Stomach (tissue), 8 donors: ENCODE measurements at regions not wholly inside any gene's neighbourhood (a gene's known extent, or its start where the extent isn't known, plus 50 kb on each side); places are given as distances from the start of the nearest gene placed in this dataset.

Source experiments
- DNase-seq, 2 donors: peaks; one replicate each; pipeline versions ENCODE4 v3.0.0 to v3.0.0-alpha.2; 2013 to 2019
- H3K27ac ChIP-seq, 5 donors: fragments of 200-600 bp in 4 of 5; sonication (generic) in 4 of 5; one replicate each; pipeline ENCODE4 v1.5.1; 2013 to 2019; ENCODE audit warnings: mild to moderate bottlenecking in 1 of 5, moderate library complexity in 1 of 5
- H3K27me3 ChIP-seq, 3 donors: fragments of 200-600 bp; sonication (generic); one replicate each; pipeline ENCODE4 v1.5.1; 2017 to 2019; ENCODE audit warnings: mixed run types in 1 of 3
- H3K36me3 ChIP-seq, 4 donors: fragments of 200-600 bp; sonication (generic); 1 replicate in 3 of 4; 2 replicates in 1 of 4; pipeline ENCODE4 v1.5.1; 2016 to 2019
- H3K4me1 ChIP-seq, 4 donors: fragments of 200-600 bp; sonication (generic); one replicate each; pipeline ENCODE4 v1.5.1; 2016 to 2019
- H3K4me3 ChIP-seq, 4 donors: fragments of 200-600 bp; sonication (generic) in 3 of 4; one replicate each; pipeline ENCODE4 v1.5.1; 2016 to 2019; ENCODE audit warnings: mild to moderate bottlenecking in 1 of 4
- H3K9me3 ChIP-seq, 4 donors: fragments of 200-600 bp; sonication (generic); one replicate each; pipeline ENCODE4 v1.5.1; 2016 to 2019
- CTCF ChIP-seq, 7 experiments: fragments of 450-650 bp in 4 of 7; fragments of 200-600 bp in 3 of 7; sonication (generic) in 3 of 7; IDR thresholded peaks; one replicate each; pipeline ENCODE4 v1.5.1; 2016 to 2019; ENCODE audit warnings: antibody characterized with exemption in 7 of 7, control low read depth in 2 of 7, mild to moderate bottlenecking in 1 of 7
- EP300 ChIP-seq: sonication (generic); formaldehyde crosslinking; IDR thresholded peaks from one replicate; pipeline ENCODE4 v1.6.1; 2017; ENCODE audit warnings: antibody characterized with exemption
- POLR2A ChIP-seq, 4 donors: fragments of 450-650 bp; IDR thresholded peaks; one replicate each; pipeline ENCODE4 v1.6.1; 2016; ENCODE audit warnings: antibody characterized with exemption in 4 of 4, control low read depth in 2 of 4, mild to moderate bottlenecking in 1 of 4, moderate library complexity in 1 of 4
- POLR2AphosphoS5 ChIP-seq, 3 donors: sonication (generic); formaldehyde crosslinking; IDR thresholded peaks; one replicate each; pipeline ENCODE4 v1.6.1; 2016; ENCODE audit warnings: antibody characterized with exemption in 3 of 3
- WGBS, 5 donors: extraction: QIAGEN DNeasy Blood & Tissue Kit in 3 of 5; methylation state at CpG; one replicate each; pipeline versions ENCODE4 v1.1.5 to v1.1.7; 2013 to 2018; 5-methylcytosine and 5-hydroxymethylcytosine counted together
- intact Hi-C: fragments of 100-400 bp; cut with DNase I; formaldehyde crosslinking; loops from one replicate; pipeline ENCODE4 v1.15.1; 2023; ENCODE audit warnings: low total_unique reads
- donor health status: healthy with polysubstance abuse.
- donor health status: Bipolar disorder and iron deficiency.
- donor health status: healthy.

GRCh38 chr2:128787616-128788015, 468.9 kb upstream of the HS6ST1 start:
- no peak for DNase-seq
- TF ChIP-seq POLR2AphosphoS5 (IDR thresholded peaks at IDR 0.05), result no peak
- no peak for TF ChIP-seq POLR2A (IDR thresholded peaks at IDR 0.05)
- TF ChIP-seq CTCF (IDR thresholded peaks at IDR 0.05), result no peak
- TF ChIP-seq EP300, result no peak
- H3K9me3 ChIP-seq, result no peaks in the 10 kb centered on the region
- H3K4me1 ChIP-seq, result peaks cover 0 to 7% (median 0%) of the 10 kb centered on the region in 4 donors
- intact Hi-C loops, result no loop called here
- H3K36me3 ChIP-seq, result no peaks in the 10 kb centered on the region
- H3K27me3 ChIP-seq, result peaks cover 0 to 5% (median 0%) of the 10 kb centered on the region in 3 donors
- WGBS, 5 donors, result 87 to 95% (median 92%) methylated on average over 13 to 14 of the region's 14 CpGs
- H3K27ac ChIP-seq, result no peak overlapping the region
- no peak overlapping the region for H3K4me3 ChIP-seq

GRCh38 chr2:128788636-128789220, 470.1 kb upstream of the HS6ST1 start:
- H3K36me3 ChIP-seq, result no peaks in the 10 kb centered on the region
- H3K27me3 ChIP-seq, result peaks cover 0 to 5% (median 0%) of the 10 kb centered on the region in 3 donors
- TF ChIP-seq EP300, result no peak
- TF ChIP-seq POLR2A (IDR thresholded peaks at IDR 0.05), result no peak
- no peak for TF ChIP-seq POLR2AphosphoS5 (IDR thresholded peaks at IDR 0.05)
- no peak for TF ChIP-seq CTCF (IDR thresholded peaks at IDR 0.05)
- no peak overlapping the region for H3K27ac ChIP-seq
- peaks cover 0 to 7% (median 0%) of the 10 kb centered on the region in 4 donors for H3K4me1 ChIP-seq
- H3K9me3 ChIP-seq, result no peaks in the 10 kb centered on the region
- DNase-seq, result peak in 1 of 2 donors; percentile 4
- no peak overlapping the region for H3K4me3 ChIP-seq
- intact Hi-C loops, result no loop called here
- 74 to 91% (median 81%) methylated on average over 8 to 9 of the region's 9 CpGs for WGBS, 5 donors

GRCh38 chr2:128789221-128789620, 470.6 kb upstream of the HS6ST1 start:
- Histone ChIP-seq H3K4me1 (peaks cover 0 to 7% (median 0%) of the 10 kb centered on the region in 4 donors), H3K36me3 (no peaks in the 10 kb centered on the region), H3K27me3 (peaks cover 0 to 5% (median 0%) of the 10 kb centered on the region in 3 donors), H3K4me3 (no peak overlapping the region), H3K9me3 (no peaks in the 10 kb centered on the region), H3K27ac (no peak overlapping the region)
- intact Hi-C loops, result no loop called here
- no peak for TF ChIP-seq EP300
- TF ChIP-seq CTCF (IDR thresholded peaks at IDR 0.05), result no peak
- no peak for TF ChIP-seq POLR2AphosphoS5 (IDR thresholded peaks at IDR 0.05)
- TF ChIP-seq POLR2A (IDR thresholded peaks at IDR 0.05), result no peak
- 73 to 88% (median 85%) methylated on average over 6 of the region's 6 CpGs for WGBS, 5 donors
- DNase-seq, result peak in 1 of 2 donors; percentile 13

- intact Hi-C loops, result no loop called here
Measured at GRCh38 chr2:128789776-128790455, 471.2 kb upstream of the HS6ST1 start.

More at GRCh38 chr2:128789776-128790455, 471.2 kb upstream of the HS6ST1 start:
- no peak overlapping the region for H3K27ac ChIP-seq
- DNase-seq, result peak in 1 of 2 donors; percentile 9
- peaks cover 0 to 5% (median 0%) of the 10 kb centered on the region in 3 donors for H3K27me3 ChIP-seq
- 78 to 86% (median 82%) methylated on average over 19 to 21 of the region's 21 CpGs for WGBS, 5 donors
- no peaks in the 10 kb centered on the region for H3K9me3 ChIP-seq
- H3K4me3 ChIP-seq, result no peak overlapping the region
- peaks cover 0 to 7% (median 0%) of the 10 kb centered on the region in 4 donors for H3K4me1 ChIP-seq
- TF ChIP-seq POLR2AphosphoS5 (IDR thresholded peaks at IDR 0.05) (no peak), POLR2A (IDR thresholded peaks at IDR 0.05) (no peak), CTCF (IDR thresholded peaks at IDR 0.05) (no peak), EP300 (no peak)
- H3K36me3 ChIP-seq, result no peaks in the 10 kb centered on the region
